Gastroesophageal sphincter (tissue), 4 donors: ENCODE measurements at regions not wholly inside any gene's neighbourhood (a gene's known extent, or its start where the extent isn't known, plus 50 kb on each side); places are given as distances from the start of the nearest gene placed in this dataset.

Experiments used
- ATAC-seq: fragments of 150-250 bp; one replicate; pipeline ENCODE4 v1.9.1; 2016; ENCODE audit warnings: mild to moderate bottlenecking, moderate library complexity
- H3K27ac ChIP-seq, 4 donors: fragments of 200-600 bp; sonication (generic) in 3 of 4; 1 replicate in 3 of 4; 2 replicates in 1 of 4; pipeline ENCODE4 v1.5.1; 2016 to 2019
- H3K27me3 ChIP-seq: fragments of 200-600 bp; sonication (generic); one replicate; pipeline ENCODE4 v1.5.1; 2019
- H3K36me3 ChIP-seq, 2 donors: fragments of 200-600 bp; sonication (generic); one replicate each; pipeline ENCODE4 v1.5.1; 2019; ENCODE audit warnings: control low read depth in 1 of 2
- H3K4me1 ChIP-seq, 3 donors: fragments of 200-600 bp; sonication (generic); 1 replicate in 2 of 3; 2 replicates in 1 of 3; pipeline ENCODE4 v1.5.1; 2016 to 2019; ENCODE audit warnings: control low read depth in 2 of 3
- H3K4me3 ChIP-seq, 2 donors: fragments of 200-600 bp; sonication (generic); one replicate each; pipeline ENCODE4 v1.5.1; 2019; ENCODE audit warnings: mild to moderate bottlenecking in 1 of 2, moderate library complexity in 1 of 2
- H3K9me3 ChIP-seq, 3 donors: fragments of 200-600 bp; sonication (generic); one replicate each; pipeline ENCODE4 v1.5.1; 2017 to 2019; ENCODE audit warnings: control low read depth in 2 of 3
- EP300 ChIP-seq: sonication (generic); formaldehyde crosslinking; IDR thresholded peaks from one replicate; pipeline ENCODE4 v1.6.1; 2017; ENCODE audit warnings: antibody characterized with exemption, mild to moderate bottlenecking
- POLR2A ChIP-seq, 2 donors: fragments of 450-650 bp; IDR thresholded peaks; one replicate each; pipeline ENCODE4 v1.6.1; 2017; ENCODE audit warnings: antibody characterized with exemption in 2 of 2, mild to moderate bottlenecking in 2 of 2, moderate library complexity in 1 of 2
- POLR2AphosphoS5 ChIP-seq: sonication (generic); formaldehyde crosslinking; IDR thresholded peaks from one replicate; pipeline ENCODE4 v1.6.1; 2017; ENCODE audit warnings: antibody characterized with exemption
- WGBS, 2 donors: methylation state at CpG; one replicate each; pipeline ENCODE4 v1.1.5; 2018; ENCODE audit warnings: low coverage in 1 of 2; 5-methylcytosine and 5-hydroxymethylcytosine counted together
- TF ChIP-seq, protein P1 (sequence below), 4 experiments: fragments of 200-600 bp in 2 of 4; fragments of 450-650 bp in 2 of 4; sonication (generic) in 1 of 4; IDR thresholded peaks; one replicate each; pipeline ENCODE4 v1.5.1; 2017 to 2019; ENCODE audit warnings: antibody characterized with exemption in 4 of 4, mild to moderate bottlenecking in 2 of 4, moderate library complexity in 2 of 4

DNA sequence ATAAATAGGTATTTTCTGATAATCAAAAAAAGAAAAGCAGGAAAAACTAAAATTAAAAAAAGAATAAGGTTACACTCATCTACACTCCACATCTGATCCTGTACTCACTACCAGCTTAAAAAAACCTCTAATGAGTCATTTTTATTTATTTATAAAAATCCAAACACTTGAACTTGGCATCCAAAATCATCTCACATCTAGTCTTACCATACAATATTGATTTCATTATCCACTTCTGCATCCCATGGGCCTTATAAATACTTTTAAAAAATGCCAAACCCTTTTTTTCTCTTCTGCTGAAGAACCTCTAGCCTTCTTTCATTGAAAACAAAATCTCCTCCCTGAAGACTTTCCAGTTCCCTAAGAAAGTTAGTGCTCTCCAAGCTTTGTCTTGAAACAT is 109.7 kb downstream of the TMTC3 start:
- no peaks in the 10 kb centered on the region for H3K27me3 ChIP-seq
- no peak for ATAC-seq
- H3K27ac ChIP-seq = no peak overlapping the region
- H3K4me1 ChIP-seq = peaks cover 0 to 28% (median 2%) of the 10 kb centered on the region in 3 donors
- H3K4me3 ChIP-seq = no peak overlapping the region
- no peaks in the 10 kb centered on the region for H3K9me3 ChIP-seq
- H3K36me3 ChIP-seq = no peaks in the 10 kb centered on the region
- TF ChIP-seq, protein P1, sequence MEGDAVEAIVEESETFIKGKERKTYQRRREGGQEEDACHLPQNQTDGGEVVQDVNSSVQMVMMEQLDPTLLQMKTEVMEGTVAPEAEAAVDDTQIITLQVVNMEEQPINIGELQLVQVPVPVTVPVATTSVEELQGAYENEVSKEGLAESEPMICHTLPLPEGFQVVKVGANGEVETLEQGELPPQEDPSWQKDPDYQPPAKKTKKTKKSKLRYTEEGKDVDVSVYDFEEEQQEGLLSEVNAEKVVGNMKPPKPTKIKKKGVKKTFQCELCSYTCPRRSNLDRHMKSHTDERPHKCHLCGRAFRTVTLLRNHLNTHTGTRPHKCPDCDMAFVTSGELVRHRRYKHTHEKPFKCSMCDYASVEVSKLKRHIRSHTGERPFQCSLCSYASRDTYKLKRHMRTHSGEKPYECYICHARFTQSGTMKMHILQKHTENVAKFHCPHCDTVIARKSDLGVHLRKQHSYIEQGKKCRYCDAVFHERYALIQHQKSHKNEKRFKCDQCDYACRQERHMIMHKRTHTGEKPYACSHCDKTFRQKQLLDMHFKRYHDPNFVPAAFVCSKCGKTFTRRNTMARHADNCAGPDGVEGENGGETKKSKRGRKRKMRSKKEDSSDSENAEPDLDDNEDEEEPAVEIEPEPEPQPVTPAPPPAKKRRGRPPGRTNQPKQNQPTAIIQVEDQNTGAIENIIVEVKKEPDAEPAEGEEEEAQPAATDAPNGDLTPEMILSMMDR (IDR thresholded peaks at IDR 0.05) = no peak
- no peak for TF ChIP-seq EP300
- TF ChIP-seq POLR2A (IDR thresholded peaks at IDR 0.05) = no peak
- TF ChIP-seq POLR2AphosphoS5 = no peak

DNA sequence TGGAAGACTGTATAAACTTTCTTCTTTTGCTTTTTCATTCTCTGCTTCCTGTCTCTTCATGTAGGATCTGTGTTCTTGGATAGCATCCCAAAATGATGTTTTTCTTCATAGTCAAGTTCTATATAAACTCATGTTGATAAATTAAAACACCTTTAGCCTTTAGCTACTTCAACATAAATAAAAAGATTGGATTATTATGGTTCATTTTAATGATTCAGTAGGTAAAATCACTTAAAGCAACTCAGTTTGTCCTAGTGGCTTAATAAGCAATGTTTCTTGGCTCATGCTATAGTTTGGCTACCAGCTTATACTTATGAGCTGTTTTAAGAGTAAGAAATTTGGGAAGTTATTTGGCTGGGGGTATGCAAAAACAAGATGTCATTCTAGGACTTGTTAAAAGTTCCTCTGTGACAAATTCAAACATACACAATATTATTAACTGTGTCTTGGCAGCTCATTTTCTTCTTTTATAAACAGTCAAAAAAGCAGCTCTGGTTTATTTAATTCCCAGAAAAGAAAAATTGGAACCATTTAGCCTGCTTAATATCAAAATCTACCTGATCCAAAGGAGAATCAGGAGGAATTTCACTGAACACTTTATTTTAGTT is 111.4 kb downstream of the TMTC3 start:
- Histone ChIP-seq H3K27ac (peak overlapping the region; percentile 1 to 66 (median 28)), H3K9me3 (no peaks in the 10 kb centered on the region), H3K27me3 (no peaks in the 10 kb centered on the region)

DNA sequence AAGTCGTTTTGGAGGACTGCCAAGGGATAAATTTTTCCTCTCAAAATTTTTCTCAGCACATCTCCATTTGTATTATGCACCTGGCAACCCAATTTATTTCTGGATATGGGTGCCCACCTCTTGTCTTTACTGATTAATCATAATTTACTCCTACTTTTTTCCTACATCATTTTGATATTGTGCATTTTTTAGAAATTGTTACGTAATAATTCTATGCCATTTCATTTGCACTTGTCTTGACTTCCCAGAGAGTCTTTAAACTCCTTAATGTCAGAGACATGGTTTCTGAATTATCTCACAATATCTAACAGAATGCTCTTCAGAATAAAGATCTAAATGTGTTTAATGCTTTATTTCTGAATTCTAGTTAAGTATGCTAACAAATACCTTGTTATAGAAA is 113.1 kb downstream of the TMTC3 start:
- Histone ChIP-seq H3K4me1 (peaks cover 0 to 30% (median 2%) of the 10 kb centered on the region in 3 donors), H3K27ac (no peak overlapping the region), H3K4me3 (no peak overlapping the region), H3K36me3 (no peaks in the 10 kb centered on the region), H3K27me3 (no peaks in the 10 kb centered on the region), H3K9me3 (no peaks in the 10 kb centered on the region)
- no peak for ATAC-seq
- TF ChIP-seq, protein P1 (IDR thresholded peaks at IDR 0.05) = no peak
- no peak for TF ChIP-seq POLR2AphosphoS5
- no peak for TF ChIP-seq POLR2A (IDR thresholded peaks at IDR 0.05)
- TF ChIP-seq EP300 = no peak
- 75 to 88% methylated on average over 2 of the region's 2 CpGs for WGBS, 2 donors

More for the DNA sequence above, 111.4 kb downstream of the TMTC3 start:
- peak; percentile 46 for ATAC-seq
- TF ChIP-seq POLR2AphosphoS5 (peak; percentile 43), POLR2A (IDR thresholded peaks at IDR 0.05) (no peak)
- Histone ChIP-seq H3K36me3 (no peaks in the 10 kb centered on the region), H3K4me3 (no peak overlapping the region), H3K4me1 (peaks cover 0 to 23% (median 2%) of the 10 kb centered on the region in 3 donors)

DNA sequence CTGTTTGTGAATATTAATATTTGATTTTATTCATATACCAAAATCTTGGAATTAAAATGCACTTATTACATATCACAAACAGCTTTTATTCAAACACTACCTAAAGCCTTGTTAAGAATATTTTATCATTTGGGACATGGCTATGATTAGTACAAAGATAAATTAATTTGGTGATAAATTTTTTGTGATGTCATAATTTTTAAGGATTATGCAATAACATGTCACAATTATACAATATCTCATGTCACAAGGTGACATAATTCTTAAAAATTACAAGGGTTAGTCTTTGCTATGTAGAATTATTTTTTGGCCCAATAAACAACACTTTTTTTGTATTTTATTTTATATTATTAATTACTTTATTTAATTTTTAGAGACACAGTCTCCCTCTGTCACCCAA is 113.7 kb downstream of the TMTC3 start:
- Histone ChIP-seq H3K27me3 (no peaks in the 10 kb centered on the region), H3K27ac (no peak overlapping the region), H3K4me3 (no peak overlapping the region), H3K36me3 (no peaks in the 10 kb centered on the region), H3K4me1 (peaks cover 0 to 30% (median 2%) of the 10 kb centered on the region in 3 donors), H3K9me3 (no peaks in the 10 kb centered on the region)
- no peak for ATAC-seq
- no peak for TF ChIP-seq POLR2A (IDR thresholded peaks at IDR 0.05)
- no peak for TF ChIP-seq POLR2AphosphoS5
- TF ChIP-seq, protein P1 (IDR thresholded peaks at IDR 0.05) = no peak
- no peak for TF ChIP-seq EP300

DNA sequence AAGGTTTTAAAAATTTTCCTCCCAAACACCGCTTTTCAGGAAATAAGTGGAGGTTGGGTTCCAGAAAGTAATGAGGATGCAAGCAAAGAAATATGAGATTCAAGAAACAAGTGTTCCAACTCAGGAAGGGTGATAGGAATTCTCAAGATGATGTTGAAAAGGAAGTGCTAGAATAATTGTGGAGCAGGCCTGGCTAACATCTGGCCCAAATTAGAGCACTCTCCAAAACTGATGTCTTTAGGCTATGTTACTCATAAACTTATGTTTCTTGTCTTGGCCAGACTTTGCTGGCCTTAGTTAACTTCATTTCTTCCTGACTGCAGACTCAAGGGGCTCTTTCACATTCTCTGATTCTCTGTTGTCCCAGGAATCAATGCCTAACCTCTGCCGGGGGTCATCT is 116.3 kb downstream of the TMTC3 start:
- Histone ChIP-seq H3K4me3 (no peak overlapping the region), H3K4me1 (peaks cover 0 to 12% (median 1%) of the 10 kb centered on the region in 3 donors), H3K27me3 (no peaks in the 10 kb centered on the region), H3K27ac (no peak overlapping the region), H3K36me3 (no peaks in the 10 kb centered on the region), H3K9me3 (no peaks in the 10 kb centered on the region)
- TF ChIP-seq, protein P1 (IDR thresholded peaks at IDR 0.05) = no peak
- no peak for TF ChIP-seq POLR2AphosphoS5
- TF ChIP-seq EP300 = no peak
- no peak for TF ChIP-seq POLR2A (IDR thresholded peaks at IDR 0.05)
- WGBS, 2 donors = 84% methylated on average over 2 of the region's 2 CpGs; no CpG with 5 or more reads in 1 of the 2 donors
- ATAC-seq = no peak
